Omental fat pad (tissue), 3 donors: ENCODE measurements at regions not wholly inside any gene's neighbourhood (a gene's known extent, or its start where the extent isn't known, plus 50 kb on each side); places are given as distances from the start of the nearest gene placed in this dataset.

Experiments used
- ATAC-seq: fragments of 150-250 bp; one replicate; pipeline ENCODE4 v1.9.1; 2016; ENCODE audit warnings: mild to moderate bottlenecking, moderate library complexity; ENCODE audit not compliant: low FRiP score
- DNase-seq: peaks from one replicate; pipeline ENCODE4 v3.0.0-alpha.2; 2019; ENCODE audit warnings: low spot score
- TF ChIP-seq, protein P1 (sequence below), 3 donors: fragments of 450-650 bp; IDR thresholded peaks; one replicate each; pipeline ENCODE4 v1.5.1; 2016 to 2017; ENCODE audit warnings: antibody characterized with exemption in 3 of 3, mild to moderate bottlenecking in 3 of 3, moderate library complexity in 2 of 3

DNA sequence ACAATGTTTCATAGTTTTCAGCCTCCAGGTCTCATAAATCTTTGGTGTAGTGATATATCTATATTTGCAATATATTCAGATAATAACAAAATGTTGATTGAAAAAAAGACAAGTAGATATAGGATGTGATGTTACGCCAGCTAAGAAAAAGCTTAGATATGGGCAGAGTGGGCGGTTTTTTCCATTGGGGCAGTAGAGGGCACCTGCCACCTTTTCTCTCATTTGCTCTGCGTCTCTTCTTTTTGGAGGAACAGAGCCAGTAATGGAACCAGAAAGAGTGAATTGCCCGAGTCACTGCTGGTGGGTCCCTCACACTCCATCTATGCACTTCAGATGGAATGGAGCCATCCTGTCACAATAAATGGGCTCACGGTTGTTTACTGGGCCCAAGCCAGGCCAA, 62.1 kb upstream of the FANCC start:
- no peak for ATAC-seq
- no peak for DNase-seq
- TF ChIP-seq, protein P1, sequence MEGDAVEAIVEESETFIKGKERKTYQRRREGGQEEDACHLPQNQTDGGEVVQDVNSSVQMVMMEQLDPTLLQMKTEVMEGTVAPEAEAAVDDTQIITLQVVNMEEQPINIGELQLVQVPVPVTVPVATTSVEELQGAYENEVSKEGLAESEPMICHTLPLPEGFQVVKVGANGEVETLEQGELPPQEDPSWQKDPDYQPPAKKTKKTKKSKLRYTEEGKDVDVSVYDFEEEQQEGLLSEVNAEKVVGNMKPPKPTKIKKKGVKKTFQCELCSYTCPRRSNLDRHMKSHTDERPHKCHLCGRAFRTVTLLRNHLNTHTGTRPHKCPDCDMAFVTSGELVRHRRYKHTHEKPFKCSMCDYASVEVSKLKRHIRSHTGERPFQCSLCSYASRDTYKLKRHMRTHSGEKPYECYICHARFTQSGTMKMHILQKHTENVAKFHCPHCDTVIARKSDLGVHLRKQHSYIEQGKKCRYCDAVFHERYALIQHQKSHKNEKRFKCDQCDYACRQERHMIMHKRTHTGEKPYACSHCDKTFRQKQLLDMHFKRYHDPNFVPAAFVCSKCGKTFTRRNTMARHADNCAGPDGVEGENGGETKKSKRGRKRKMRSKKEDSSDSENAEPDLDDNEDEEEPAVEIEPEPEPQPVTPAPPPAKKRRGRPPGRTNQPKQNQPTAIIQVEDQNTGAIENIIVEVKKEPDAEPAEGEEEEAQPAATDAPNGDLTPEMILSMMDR (IDR thresholded peaks at IDR 0.05), result no peak

DNA sequence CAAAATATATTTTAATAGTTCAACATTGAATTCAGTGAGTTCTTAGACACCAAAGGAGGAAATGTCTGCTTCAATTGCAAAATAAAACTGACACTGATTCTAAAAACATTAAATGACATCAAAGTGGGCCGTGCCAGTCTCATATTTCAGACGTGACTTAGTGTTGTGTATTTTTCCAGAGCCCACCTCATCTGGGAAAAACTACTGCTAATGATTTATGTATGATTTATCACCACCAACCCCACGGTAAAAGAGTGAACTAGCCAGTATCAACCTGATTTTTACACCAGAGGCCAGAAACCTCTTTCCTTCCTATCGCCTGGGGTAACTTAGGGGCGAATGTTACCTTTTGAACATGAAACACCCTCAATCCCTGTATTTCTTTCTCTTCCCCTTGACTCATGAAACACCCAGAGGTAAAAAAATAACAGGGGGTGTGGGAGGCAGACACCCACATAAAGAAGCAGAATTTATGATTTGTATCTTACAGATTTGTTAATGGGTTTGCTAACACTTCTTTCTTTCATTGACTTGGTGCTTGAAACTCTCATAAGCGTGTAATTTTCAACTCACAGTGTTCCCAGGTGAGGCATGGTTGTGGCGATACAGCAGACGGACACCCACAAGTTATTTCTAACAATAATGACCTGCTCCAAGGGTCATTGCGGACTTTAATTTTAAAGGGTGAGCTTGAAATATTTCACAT, 56.4 kb upstream of the FANCC start:
- no peak for DNase-seq
- no peak for ATAC-seq
- TF ChIP-seq, protein P1 (IDR thresholded peaks at IDR 0.05), result no peak

DNA sequence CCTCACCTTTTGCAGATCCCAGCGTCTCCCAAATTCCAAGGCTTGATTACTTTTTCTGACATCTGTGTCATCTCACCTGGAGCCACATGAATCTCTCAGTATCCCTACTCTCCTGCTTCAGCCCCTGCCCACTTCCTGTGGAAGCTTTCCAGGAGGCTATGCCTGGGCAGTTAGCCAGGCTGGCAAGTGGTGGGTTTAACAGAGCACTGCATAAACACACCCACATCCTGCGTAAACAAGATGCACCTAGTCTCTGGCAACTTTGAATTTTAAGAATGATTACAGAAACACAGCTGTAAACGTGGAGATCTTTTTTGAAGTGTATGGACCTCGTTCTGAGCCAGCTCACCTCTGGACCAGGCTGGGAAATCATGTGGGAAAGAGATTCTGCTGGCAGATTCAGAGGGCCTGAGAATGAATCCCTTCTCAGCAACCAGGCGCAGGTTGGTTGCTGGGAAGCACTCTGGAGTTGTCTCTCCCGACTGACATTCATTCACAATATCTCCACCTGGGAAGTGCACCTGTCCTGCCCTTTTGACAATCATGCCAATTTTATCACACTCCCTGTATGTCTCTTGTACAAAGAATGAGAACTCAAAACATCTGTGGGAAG, 55.7 kb upstream of the FANCC start:
- TF ChIP-seq, protein P1 (IDR thresholded peaks at IDR 0.05), result no peak
- DNase-seq, result no peak
- ATAC-seq, result no peak

DNA sequence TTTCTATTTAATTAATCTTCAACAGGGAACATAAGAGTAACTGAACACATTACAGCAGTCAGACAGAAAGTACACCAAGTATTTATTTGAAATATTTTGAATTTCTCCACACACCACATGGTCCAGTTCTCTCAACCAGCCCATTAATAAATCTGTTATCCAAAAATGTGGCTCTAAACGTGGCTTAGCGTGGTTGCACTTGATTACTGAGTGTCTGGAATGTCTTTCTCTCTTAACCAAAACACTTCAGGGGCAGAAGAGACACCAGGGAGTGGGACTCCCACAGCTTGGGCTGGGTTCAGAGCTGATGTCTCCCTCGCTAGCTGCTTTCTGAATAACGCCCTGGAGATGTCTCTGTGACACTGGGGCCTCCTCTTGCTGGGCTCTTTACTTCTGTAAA, 52.6 kb upstream of the FANCC start:
- DNase-seq (no peak), ATAC-seq (peak; percentile 50)
- TF ChIP-seq, protein P1 (IDR thresholded peaks at IDR 0.05), result no peak

DNA sequence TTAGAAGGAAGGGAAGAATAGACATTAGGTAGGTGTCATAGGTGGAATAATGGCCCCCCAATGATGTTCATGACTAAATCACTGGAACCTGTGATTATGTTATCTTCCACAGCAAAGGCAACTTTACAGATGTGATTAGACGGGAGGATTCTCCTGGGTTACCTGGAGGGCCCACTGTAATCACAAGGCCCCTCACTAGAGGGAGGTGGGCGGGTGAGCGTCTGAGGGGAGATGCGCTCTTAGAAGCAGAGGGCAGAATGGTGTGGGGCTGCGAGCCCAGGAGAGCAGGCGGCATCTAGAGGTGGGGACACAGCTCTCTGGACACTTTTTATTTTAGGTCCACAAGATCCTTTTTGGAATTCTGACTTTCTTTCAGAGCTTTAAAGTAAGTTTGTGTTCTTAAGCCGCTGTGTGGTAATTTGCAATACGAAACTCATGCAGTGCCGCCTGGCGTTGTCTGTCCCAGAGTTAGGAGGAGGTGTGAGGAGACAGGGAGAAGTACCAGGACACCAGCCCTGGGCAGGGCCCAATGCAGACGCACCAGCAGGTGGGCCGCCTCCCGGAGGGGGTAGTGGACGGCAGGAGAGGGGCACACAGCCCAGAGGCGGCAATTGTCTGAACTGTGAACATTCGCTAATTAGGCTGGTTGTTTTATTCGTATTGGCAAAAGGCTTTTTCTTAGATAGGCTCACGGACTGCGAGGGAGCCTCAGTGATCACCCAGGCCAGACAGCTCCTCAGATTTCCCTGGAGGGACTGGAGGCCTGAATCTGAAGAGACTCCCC, 51.1 kb upstream of the FANCC start:
- TF ChIP-seq, protein P1 (IDR thresholded peaks at IDR 0.05), result no peak
- no peak for ATAC-seq
- no peak for DNase-seq
